ENCODE measurements at regions not wholly inside any gene's neighbourhood (a gene's known extent, or its start where the extent isn't known, plus 50 kb on each side); places are given as distances from the start of the nearest gene placed in this dataset.

DNA sequence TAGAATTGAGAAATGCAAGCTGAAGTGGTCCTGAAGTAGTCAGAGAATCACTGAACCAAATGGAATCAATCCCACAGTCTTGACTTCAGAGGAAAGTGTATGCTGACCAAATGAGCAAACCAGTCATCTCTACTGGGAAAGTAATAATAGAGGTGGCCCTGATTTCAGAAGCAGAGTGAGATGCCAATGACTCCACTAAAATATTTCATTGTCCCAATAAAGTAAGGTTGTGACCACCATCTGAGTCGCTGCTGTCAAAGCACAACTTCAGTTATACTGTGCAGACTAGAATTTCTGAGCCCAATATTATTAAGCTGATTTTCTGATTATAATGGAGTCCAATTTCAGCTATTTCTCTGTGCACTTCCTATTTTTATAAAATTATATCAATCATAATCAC is 334.4 kb upstream of the THBS1 start:
- H3K36me3 ChIP-seq = no peaks in the 10 kb centered on the region
- H3K27me3 ChIP-seq = no peaks in the 10 kb centered on the region
- H3K4me3 ChIP-seq = no peak overlapping the region
- no peak for ATAC-seq
- DNase-seq = no peak
- H3K27ac ChIP-seq = no peak overlapping the region
- H3K4me1 ChIP-seq = peaks cover 0 to 27% (median 11%) of the 10 kb centered on the region in 9 donors
- intact Hi-C loops (cut with DNase I) = loop anchor here in 1 of 10 donors (10.0 kb wide), 1 partner anchor 48 kb away; no protein-coding TSS in a partner anchor
- 97 to 100% methylated on average over 1 of the region's 1 CpG for WGBS, 2 donors
- TF ChIP-seq, protein P1, sequence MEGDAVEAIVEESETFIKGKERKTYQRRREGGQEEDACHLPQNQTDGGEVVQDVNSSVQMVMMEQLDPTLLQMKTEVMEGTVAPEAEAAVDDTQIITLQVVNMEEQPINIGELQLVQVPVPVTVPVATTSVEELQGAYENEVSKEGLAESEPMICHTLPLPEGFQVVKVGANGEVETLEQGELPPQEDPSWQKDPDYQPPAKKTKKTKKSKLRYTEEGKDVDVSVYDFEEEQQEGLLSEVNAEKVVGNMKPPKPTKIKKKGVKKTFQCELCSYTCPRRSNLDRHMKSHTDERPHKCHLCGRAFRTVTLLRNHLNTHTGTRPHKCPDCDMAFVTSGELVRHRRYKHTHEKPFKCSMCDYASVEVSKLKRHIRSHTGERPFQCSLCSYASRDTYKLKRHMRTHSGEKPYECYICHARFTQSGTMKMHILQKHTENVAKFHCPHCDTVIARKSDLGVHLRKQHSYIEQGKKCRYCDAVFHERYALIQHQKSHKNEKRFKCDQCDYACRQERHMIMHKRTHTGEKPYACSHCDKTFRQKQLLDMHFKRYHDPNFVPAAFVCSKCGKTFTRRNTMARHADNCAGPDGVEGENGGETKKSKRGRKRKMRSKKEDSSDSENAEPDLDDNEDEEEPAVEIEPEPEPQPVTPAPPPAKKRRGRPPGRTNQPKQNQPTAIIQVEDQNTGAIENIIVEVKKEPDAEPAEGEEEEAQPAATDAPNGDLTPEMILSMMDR (IDR thresholded peaks at IDR 0.05) = no peak
- no peaks in the 10 kb centered on the region for H3K9me3 ChIP-seq

DNA sequence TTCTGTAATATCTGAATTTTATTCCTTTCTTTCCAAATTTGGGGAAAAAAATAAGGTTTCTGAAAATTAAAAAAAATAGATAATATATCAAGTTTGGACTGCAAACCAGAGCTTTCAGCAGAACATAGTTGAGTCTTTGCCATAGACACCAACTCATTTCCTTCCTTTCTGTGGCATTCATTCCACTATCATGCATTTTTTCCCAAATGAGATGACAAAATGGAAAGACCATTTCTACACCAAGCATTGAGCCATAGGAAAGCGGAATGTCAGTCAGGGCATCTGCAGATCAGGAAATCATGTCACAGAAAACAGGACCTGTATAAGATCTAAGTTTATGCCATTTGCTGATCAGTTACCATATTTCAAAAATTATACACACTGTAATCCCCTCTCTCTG is 333.3 kb upstream of the THBS1 start:
- H3K27ac ChIP-seq = peak overlapping the region in 5 of 10 donors; percentile 11 to 73 (median 38)
- H3K4me3 ChIP-seq = no peak overlapping the region
- 84 to 90% methylated on average over 1 of the region's 1 CpG for WGBS, 2 donors
- H3K9me3 ChIP-seq = no peaks in the 10 kb centered on the region
- intact Hi-C loops (cut with DNase I) = loop anchor here in 1 of 10 donors (10.0 kb wide), 1 partner anchor 47 kb away; no protein-coding TSS in a partner anchor
- H3K4me1 ChIP-seq = peaks cover 0 to 33% (median 11%) of the 10 kb centered on the region in 9 donors
- TF ChIP-seq, protein P1 (IDR thresholded peaks at IDR 0.05) = no peak
- DNase-seq (no peak), ATAC-seq (no peak)
- no peaks in the 10 kb centered on the region for H3K36me3 ChIP-seq
- H3K27me3 ChIP-seq = no peaks in the 10 kb centered on the region

- intact Hi-C loops (cut with DNase I) = loop anchor here in 1 of 10 donors (10.0 kb wide), 1 partner anchor 47 kb away; no protein-coding TSS in a partner anchor
- peaks cover 0 to 33% (median 11%) of the 10 kb centered on the region in 9 donors for H3K4me1 ChIP-seq
- peak; percentile 31 to 59 for DNase-seq
- H3K9me3 ChIP-seq = no peaks in the 10 kb centered on the region
- TF ChIP-seq, protein P1 (IDR thresholded peaks at IDR 0.05) = no peak
- 41 to 43% methylated on average over 4 of the region's 4 CpGs for WGBS, 2 donors
- peak in 7 of 8 donors; percentile 64 to 89 (median 76) for ATAC-seq
- peak overlapping the region in 4 of 10 donors; percentile 35 to 73 (median 41) for H3K27ac ChIP-seq
- H3K36me3 ChIP-seq = no peaks in the 10 kb centered on the region
- no peak overlapping the region for H3K4me3 ChIP-seq
- no peaks in the 10 kb centered on the region for H3K27me3 ChIP-seq
These were observed 332.7 kb upstream of the THBS1 start for GRCh38 chr15:39248204-39248603.

GRCh38 chr15:39250001-39250400 is 330.9 kb upstream of the THBS1 start:
- Histone ChIP-seq H3K27ac (no peak overlapping the region), H3K9me3 (no peaks in the 10 kb centered on the region), H3K36me3 (no peaks in the 10 kb centered on the region), H3K27me3 (no peaks in the 10 kb centered on the region), H3K4me3 (no peak overlapping the region), H3K4me1 (peaks cover 0 to 33% (median 11%) of the 10 kb centered on the region in 9 donors)
- no peak for DNase-seq
- intact Hi-C loops (cut with DNase I) = no loop called here
- 82 to 86% methylated on average over 1 of the region's 1 CpG for WGBS, 2 donors
- TF ChIP-seq, protein P1 (IDR thresholded peaks at IDR 0.05) = no peak
- no peak for ATAC-seq

All from heart right ventricle (tissue), 16 donors.